ENCODE measurements at regions not wholly inside any gene's neighbourhood (a gene's known extent, or its start where the extent isn't known, plus 50 kb on each side); places are given as distances from the start of the nearest gene placed in this dataset.

GRCh38 chr18:65091744-65092329 is 659.0 kb upstream of the CDH7 start:
- DNase-seq, result no peak
- Histone ChIP-seq H3K27ac (no peak overlapping the region), H3K4me3 (no peak overlapping the region), H3K36me3 (no peaks in the 10 kb centered on the region), H3K9me3 (no peaks in the 10 kb centered on the region), H3K27me3 (no peaks in the 10 kb centered on the region), H3K4me1 (no peaks in the 10 kb centered on the region)
- no peak for TF ChIP-seq CTCF (IDR thresholded peaks at IDR 0.05)
- TF ChIP-seq POLR2A (IDR thresholded peaks at IDR 0.05), result no peak
- no peak for TF ChIP-seq POLR2AphosphoS5 (IDR thresholded peaks at IDR 0.05)
- no peak for TF ChIP-seq EP300 (IDR thresholded peaks at IDR 0.05)
- intact Hi-C loops (cut with DNase I), result no loop called here
- WGBS, 2 donors, result 9 to 23% methylated on average over 4 of the region's 4 CpGs

DNA sequence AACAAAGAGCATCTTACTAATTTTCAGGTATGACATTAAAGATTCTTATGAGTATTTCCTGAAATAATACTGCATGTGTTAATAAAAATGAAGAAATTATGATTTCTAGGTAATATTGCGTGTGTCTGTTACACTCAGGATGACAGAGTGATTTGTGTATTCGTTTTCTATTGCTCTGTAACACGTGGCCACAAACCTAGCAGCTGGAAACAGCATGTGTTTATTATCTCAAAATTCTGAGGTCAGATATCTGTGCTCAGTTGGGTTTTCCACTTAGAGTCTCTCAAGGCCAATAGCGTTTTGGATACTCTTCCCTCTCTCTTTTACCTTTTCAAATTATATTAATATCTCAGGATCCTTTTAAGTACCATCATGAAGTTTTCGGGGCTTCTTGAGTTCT is 667.9 kb upstream of the CDH7 start:
- DNase-seq, result no peak
- 57 to 70% methylated on average over 5 of the region's 5 CpGs for WGBS, 2 donors
- TF ChIP-seq EP300 (IDR thresholded peaks at IDR 0.05) (no peak), POLR2A (IDR thresholded peaks at IDR 0.05) (no peak)
- Histone ChIP-seq H3K27ac (no peak overlapping the region), H3K9me3 (no peaks in the 10 kb centered on the region), H3K27me3 (no peaks in the 10 kb centered on the region), H3K4me3 (no peak overlapping the region), H3K4me1 (no peaks in the 10 kb centered on the region), H3K36me3 (no peaks in the 10 kb centered on the region)
- intact Hi-C loops (cut with DNase I), result no loop called here

- H3K4me1 ChIP-seq, result no peaks in the 10 kb centered on the region
- H3K4me3 ChIP-seq, result no peak overlapping the region
- no peaks in the 10 kb centered on the region for H3K9me3 ChIP-seq
- 48 to 68% methylated on average over 3 of the region's 3 CpGs for WGBS, 2 donors
- DNase-seq, result no peak
- intact Hi-C loops (cut with DNase I), result no loop called here
- H3K27ac ChIP-seq, result no peak overlapping the region
- no peaks in the 10 kb centered on the region for H3K36me3 ChIP-seq
- TF ChIP-seq CTCF (IDR thresholded peaks at IDR 0.05), result no peak
- no peak for TF ChIP-seq POLR2A (IDR thresholded peaks at IDR 0.05)
- no peak for TF ChIP-seq EP300 (IDR thresholded peaks at IDR 0.05)
- TF ChIP-seq POLR2AphosphoS5 (IDR thresholded peaks at IDR 0.05), result no peak
- H3K27me3 ChIP-seq, result no peaks in the 10 kb centered on the region
Measured at GRCh38 chr18:65081786-65082185, 669.0 kb upstream of the CDH7 start.

GRCh38 chr18:65073060-65073550 is 677.7 kb upstream of the CDH7 start:
- DNase-seq, result no peak
- H3K9me3 ChIP-seq, result peaks cover 0 to 3% (median 0%) of the 10 kb centered on the region in 4 donors
- H3K27ac ChIP-seq, result no peak overlapping the region
- no peaks in the 10 kb centered on the region for H3K27me3 ChIP-seq
- TF ChIP-seq POLR2A (IDR thresholded peaks at IDR 0.05), result no peak
- no peak for TF ChIP-seq POLR2AphosphoS5 (IDR thresholded peaks at IDR 0.05)
- no peak for TF ChIP-seq EP300 (IDR thresholded peaks at IDR 0.05)
- TF ChIP-seq CTCF (IDR thresholded peaks at IDR 0.05), result no peak
- WGBS, 2 donors, result 82 to 84% methylated on average over 3 of the region's 3 CpGs
- H3K36me3 ChIP-seq, result no peaks in the 10 kb centered on the region
- intact Hi-C loops (cut with DNase I), result no loop called here
- H3K4me1 ChIP-seq, result no peaks in the 10 kb centered on the region
- H3K4me3 ChIP-seq, result no peak overlapping the region

- DNase-seq, result no peak
- Histone ChIP-seq H3K9me3 (peaks cover 0 to 4% (median 0%) of the 10 kb centered on the region in 4 donors), H3K4me3 (no peak overlapping the region), H3K36me3 (no peaks in the 10 kb centered on the region), H3K27ac (no peak overlapping the region), H3K27me3 (no peaks in the 10 kb centered on the region), H3K4me1 (no peaks in the 10 kb centered on the region)
- no peak for TF ChIP-seq CTCF (IDR thresholded peaks at IDR 0.05)
- no peak for TF ChIP-seq EP300 (IDR thresholded peaks at IDR 0.05)
- TF ChIP-seq POLR2AphosphoS5 (IDR thresholded peaks at IDR 0.05), result no peak
- TF ChIP-seq POLR2A (IDR thresholded peaks at IDR 0.05), result no peak
- WGBS, 2 donors, result 73 to 75% methylated on average over 9 of the region's 9 CpGs
- intact Hi-C loops (cut with DNase I), result no loop called here
Measured at GRCh38 chr18:65057439-65058083, 693.3 kb upstream of the CDH7 start.
